HG02571 (cell line): ENCODE measurements at regions not wholly inside any gene's neighbourhood (a gene's known extent, or its start where the extent isn't known, plus 50 kb on each side); places are given as distances from the start of the nearest gene placed in this dataset.
A peak's percentile ranks its signal among the peaks of the same experiment; 100 is the strongest.

Experiments
- ATAC-seq: cut with Tn5 transposase; IDR thresholded peaks from one replicate; pipeline ENCODE4 v1.9.1; 2021; ENCODE audit warnings: mild to moderate bottlenecking, moderate library complexity; ENCODE audit not compliant: unreplicated experiment

- no peak for ATAC-seq
Observed at GRCh38 chr3:41088882-41089281, 110.4 kb upstream of the CTNNB1 start.

DNA sequence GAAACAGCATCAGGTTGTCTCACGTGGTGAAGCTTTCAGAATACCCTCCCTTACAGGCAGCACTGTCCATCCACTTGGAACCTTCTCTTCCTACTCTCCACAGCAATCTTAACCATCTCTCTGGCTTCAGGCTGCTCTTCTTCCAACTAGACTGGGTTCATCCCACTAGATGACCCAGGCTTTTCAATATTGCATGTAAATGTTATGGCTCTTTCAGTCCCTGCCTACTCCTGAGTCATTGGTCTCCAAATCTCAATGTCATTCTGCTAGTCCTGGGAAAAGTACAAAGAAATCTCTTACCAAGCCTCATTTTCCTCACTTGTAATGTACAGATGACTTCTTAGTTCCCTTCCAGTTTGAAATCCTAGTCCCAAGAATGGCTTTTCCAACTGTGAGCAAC is 109.7 kb upstream of the CTNNB1 start:
- no peak for ATAC-seq

GRCh38 chr3:41092844-41093243 is 106.5 kb upstream of the CTNNB1 start:
- ATAC-seq = no peak

DNA sequence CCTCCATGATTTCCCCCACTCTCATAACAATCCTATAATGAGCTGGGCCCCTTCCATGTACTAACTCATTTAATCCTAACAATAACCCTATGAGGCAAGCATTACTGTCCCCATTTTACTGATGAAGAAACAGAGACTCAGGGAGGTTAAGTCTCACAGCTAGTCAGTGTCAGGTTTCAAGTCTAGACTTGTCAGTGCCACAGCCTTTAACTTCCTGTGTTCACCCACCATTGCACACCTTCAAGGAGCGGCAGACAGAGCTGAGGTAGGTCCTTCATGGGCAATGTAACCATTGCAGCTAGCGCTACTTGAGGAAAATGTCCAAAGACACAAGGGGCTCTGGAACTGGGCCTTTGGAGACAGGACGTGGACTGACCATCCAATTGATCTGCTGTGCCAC is 105.8 kb upstream of the CTNNB1 start:
- ATAC-seq = no peak

- no peak for ATAC-seq
Observed at GRCh38 chr3:41094351-41094750, 105.0 kb upstream of the CTNNB1 start.

GRCh38 chr3:41095702-41096101 is 103.6 kb upstream of the CTNNB1 start:
- no peak for ATAC-seq

GRCh38 chr3:41097896-41098496 is 101.3 kb upstream of the CTNNB1 start:
- ATAC-seq = no peak

GRCh38 chr3:41101231-41101630 is 98.1 kb upstream of the CTNNB1 start:
- ATAC-seq = no peak

DNA sequence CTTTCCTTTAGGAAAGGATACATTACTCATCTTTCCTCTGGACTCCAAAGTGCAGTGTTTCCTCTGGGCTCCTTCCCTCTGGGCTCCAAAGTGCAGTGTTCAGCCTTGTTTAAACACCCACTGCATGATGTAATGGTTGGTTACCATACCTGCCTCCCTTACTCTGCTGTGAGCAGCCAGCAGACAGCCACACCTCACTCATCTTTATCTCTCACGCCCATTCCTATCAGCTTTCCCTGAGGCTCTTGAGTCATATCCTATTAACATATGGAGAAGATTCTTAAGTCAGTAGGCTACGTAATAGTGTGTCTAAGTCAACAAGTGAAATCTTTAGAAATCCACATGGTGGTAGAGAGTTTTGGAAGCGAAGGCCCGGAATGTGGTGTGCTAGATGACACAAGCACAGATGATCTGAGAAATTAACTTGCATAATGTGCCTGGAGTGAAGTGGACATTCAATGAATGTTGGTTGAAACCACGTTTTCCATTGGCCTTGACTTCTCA is 97.2 kb upstream of the CTNNB1 start:
- no peak for ATAC-seq

DNA sequence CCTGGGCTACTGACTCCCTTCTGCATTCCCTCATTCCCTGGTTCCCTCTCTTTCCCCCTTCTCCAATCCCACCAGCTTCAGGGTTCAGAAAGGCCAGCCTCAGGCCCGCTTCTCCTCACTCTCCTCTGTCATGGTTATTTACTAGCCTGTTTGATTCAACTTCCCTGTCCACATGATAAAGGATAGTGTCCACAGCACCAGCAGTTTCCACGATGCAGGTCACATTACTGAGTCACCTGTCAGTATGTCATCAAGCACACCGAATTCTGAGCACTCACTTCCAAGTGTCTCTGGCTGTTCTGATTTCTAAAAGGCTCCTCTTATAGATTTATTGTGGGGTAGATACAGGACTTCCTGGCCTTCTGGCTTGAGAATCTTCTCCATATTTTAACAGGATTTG is 96.6 kb upstream of the CTNNB1 start:
- ATAC-seq = no peak

DNA sequence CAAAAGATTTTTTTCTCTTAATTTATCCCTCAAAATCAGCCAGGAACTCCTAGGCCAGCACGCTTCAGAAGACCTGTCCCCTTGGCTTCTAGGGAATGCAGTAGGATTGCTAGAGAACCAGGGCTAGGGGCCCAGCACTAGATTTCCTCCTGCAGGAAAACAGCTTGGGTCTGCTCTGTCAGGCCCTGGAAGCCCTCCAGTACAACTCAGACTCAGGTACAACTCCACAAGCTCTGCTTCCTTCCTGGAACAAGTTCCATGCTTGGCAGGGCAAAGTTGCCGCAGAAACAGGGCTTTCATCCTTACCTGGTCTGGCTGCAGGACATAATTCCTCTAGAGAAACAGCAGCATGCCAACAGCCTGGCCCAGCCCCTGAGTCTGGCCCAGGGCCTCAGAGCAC is 96.1 kb upstream of the CTNNB1 start:
- no peak for ATAC-seq

GRCh38 chr3:41104147-41104546 is 95.2 kb upstream of the CTNNB1 start:
- no peak for ATAC-seq

DNA sequence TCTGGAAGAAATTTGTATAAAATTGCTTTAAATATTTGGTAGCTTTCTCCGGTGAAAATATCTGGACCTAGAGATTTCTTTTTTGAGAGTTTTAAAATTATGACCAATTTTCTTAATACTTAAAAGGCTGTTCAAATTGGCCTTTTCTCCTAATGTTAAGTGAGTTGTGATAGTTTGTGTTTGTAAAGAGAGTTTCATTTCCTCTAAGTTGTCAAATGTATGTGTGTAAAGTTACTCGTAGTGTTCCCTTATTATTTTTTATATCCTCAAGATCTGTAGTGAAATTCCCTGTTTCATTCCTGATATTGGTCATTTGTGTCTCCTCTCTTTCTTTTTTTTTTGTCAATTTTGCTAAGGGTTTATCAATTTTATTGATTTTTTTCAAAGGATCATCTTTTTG is 92.6 kb upstream of the CTNNB1 start:
- no peak for ATAC-seq

GRCh38 chr3:41111011-41111410 is 88.3 kb upstream of the CTNNB1 start:
- ATAC-seq = no peak

GRCh38 chr3:41112466-41112865 is 86.8 kb upstream of the CTNNB1 start:
- ATAC-seq = no peak

DNA sequence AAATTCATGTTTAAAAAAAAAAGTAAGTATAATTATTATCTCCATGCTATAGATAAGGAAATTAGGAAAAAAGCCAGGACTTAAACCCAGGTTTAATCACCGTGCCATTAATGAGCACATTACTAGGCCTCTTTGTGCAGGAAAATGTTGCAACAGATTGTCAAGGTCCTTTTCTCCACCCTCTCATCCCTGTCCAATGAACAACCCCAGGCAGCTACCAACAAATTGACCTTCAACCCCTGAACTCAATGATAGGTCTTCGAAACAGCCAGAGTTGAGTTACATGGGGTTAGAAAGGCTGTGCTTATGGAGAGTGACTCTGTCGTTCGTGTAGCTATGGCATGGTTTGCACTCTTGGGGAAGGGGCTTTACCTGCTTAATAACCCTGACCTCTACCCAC is 84.2 kb upstream of the CTNNB1 start:
- ATAC-seq = no peak

DNA sequence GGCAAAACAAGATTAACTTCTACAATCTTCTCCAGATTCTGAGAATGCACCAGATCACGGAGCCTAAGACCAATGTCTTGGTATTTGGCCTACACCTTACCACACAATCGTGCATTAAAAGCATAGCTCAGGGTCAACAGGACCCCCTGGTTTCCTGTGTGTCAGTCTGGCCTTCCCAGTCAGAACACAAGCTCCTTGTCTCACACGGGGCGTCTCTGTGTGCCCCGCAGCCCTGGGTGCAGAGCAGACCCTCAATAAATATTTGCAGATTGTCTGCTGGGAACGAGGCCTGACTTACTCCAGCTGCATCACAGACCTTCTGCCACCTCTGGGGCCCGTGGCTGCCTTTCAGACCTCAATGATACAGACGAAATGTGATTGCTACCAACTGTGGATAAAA is 82.5 kb upstream of the CTNNB1 start:
- no peak for ATAC-seq

GRCh38 chr3:41117398-41117870 is 81.9 kb upstream of the CTNNB1 start:
- ATAC-seq = peak; percentile 86

- ATAC-seq = no peak
Observed at GRCh38 chr3:41118461-41119390, 80.6 kb upstream of the CTNNB1 start.

GRCh38 chr3:41120460-41120859 is 78.8 kb upstream of the CTNNB1 start:
- ATAC-seq = no peak

GRCh38 chr3:41125258-41125657 is 74.0 kb upstream of the CTNNB1 start:
- no peak for ATAC-seq

- no peak for ATAC-seq
Observed at GRCh38 chr3:41126472-41126871, 72.8 kb upstream of the CTNNB1 start.
